Stimulated activated CD8-positive, alpha-beta memory T cell treated with anti-CD3 and anti-CD28 coated beads, Interleukin-2, amount 100 ng/mL, for 48 hours (primary cell): ENCODE measurements at regions not wholly inside any gene's neighbourhood (a gene's known extent, or its start where the extent isn't known, plus 50 kb on each side); places are given as distances from the start of the nearest gene placed in this dataset.
"Not testable (repeated sequence)": the region's sequence is repeated elsewhere in the genome, so short reads cannot be mapped to it uniquely, and the experiment has no call there.

ENCODE experiments used
- DNase-seq, 2 donors: peaks; one replicate each; pipeline ENCODE4 v3.0.0-alpha.2; 2020; ENCODE audit warnings: low read depth in 2 of 2

DNA sequence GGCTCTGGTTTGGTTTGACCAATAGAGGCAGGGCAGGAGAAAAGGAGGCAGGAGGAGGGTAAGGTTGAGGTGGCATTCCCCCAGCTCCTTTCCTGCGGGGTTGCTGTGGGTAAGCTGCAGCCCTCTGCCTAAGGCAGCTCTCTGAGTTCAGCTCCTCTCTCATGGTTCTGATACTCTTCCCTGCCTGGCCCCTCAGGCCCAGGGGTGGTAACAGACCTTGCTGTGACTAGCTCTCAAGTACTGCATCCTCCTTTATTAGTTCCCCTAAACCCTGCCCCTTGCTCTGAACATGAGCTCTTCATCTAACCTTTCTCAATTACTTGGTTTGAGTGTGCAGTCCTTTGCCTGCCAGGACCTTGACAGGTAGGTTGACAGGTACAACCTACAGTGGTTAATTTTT lies 205.5 kb downstream of the SLC4A3 start:
- DNase-seq = no peak

GRCh38 chr2:219835493-219835892 lies 208.1 kb downstream of the SLC4A3 start:
- DNase-seq = no peak

GRCh38 chr2:219836647-219837177 lies 209.3 kb downstream of the SLC4A3 start:
- no peak for DNase-seq

GRCh38 chr2:219844401-219845091 lies 217.1 kb downstream of the SLC4A3 start:
- no peak for DNase-seq

DNA sequence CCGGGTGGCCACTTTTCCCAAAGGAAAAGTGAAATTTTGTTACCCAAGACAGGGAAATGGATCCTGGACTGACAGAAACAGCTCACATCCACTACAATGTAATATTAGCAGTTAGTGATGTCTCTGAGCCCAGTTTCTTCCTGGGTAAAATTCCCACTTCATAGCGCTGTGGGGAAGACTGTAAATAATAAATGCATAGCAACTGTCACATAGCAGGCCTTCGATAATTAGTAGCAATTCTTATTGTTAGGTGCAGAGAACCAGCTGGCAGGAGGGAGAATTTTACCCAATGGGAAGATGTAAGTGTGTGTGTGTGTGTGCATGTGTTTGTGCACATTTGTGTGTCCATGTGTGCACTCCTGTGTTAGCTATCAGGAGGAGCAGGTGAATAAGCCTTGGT lies 221.5 kb downstream of the SLC4A3 start:
- no peak for DNase-seq

- DNase-seq = no peak
Measured at GRCh38 chr2:219851169-219851568, 223.7 kb downstream of the SLC4A3 start.

DNA sequence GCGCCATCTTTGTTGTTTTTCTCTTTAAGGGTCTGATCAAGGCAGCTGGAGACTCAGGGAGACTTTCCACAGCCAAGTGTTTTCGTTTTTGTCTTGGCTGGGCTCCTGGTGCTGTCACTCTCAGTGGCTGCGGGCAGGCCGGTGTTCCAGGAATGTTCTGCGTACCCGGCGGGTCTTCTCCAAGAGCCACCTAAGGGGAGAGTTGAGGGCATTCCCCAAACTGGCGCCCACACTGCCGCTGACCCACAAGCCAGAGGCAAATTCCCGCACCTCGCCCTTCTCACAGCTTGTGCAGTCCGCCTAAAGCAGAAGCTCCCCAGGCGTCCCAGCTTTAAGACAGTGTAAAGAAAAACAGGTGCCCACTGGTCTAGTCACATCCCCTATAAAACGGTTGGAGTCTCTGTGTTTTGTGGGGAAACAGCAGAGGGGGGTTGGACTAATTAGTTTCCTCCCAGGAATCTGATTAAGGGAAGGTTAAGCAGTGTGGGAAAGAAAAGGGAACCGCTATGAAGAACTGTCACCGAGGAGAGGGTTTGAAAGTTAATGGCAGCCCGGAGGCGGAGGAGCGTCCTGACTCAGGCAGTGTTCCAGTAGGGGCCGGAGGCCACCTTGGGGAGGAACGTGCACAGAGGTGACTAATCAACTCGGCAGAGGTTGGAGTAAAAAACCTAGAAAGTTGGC lies 224.5 kb downstream of the SLC4A3 start:
- DNase-seq = no peak

GRCh38 chr2:219852626-219853025 lies 225.2 kb downstream of the SLC4A3 start:
- no peak for DNase-seq

DNA sequence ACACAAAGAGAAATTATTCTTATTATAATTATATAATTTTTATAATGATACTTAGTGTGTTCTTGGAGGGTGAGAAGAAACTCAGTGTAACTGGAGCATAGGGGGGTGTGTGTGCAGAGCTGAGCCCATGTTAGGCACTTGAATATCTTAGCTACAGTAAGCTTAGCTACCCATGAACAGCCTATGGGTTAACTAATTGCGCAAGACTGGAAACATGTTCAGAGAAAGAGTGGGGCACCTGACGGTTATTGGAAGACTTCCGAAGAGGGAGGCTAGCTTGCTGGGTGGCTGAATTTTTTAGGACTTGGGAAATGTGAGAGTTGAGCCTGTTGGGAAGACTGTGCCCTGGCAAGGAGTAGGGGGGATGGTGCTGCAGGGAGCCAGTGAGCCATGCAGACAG lies 229.2 kb downstream of the SLC4A3 start:
- DNase-seq = no peak

GRCh38 chr2:219857751-219858150 lies 230.3 kb downstream of the SLC4A3 start:
- DNase-seq = no peak

DNA sequence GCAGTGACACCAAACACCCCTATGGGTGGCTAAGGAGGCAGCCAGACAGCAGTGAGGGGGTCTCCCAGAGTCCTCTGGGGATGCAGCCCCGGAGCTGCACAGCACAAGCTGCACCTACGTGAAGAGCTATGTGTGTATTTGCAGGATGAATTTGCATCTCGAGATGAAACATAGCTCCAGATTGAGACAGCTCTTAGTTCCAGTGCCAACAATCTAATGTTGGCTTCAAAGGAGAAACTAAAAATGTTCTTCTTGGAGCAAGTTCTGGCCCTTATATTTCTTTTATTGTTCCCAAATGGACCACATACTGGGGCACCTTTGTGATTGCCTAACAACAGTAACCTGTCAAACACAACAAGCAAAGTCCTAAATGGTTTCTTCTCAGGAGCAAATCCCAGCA lies 233.9 kb downstream of the SLC4A3 start:
- no peak for DNase-seq

GRCh38 chr2:219864154-219864553 lies 236.7 kb downstream of the SLC4A3 start:
- no peak for DNase-seq

- no peak for DNase-seq
Measured at GRCh38 chr2:219868635-219869034, 241.2 kb downstream of the SLC4A3 start.

- DNase-seq = no peak
Measured at GRCh38 chr2:219870041-219870440, 242.6 kb downstream of the SLC4A3 start.

DNA sequence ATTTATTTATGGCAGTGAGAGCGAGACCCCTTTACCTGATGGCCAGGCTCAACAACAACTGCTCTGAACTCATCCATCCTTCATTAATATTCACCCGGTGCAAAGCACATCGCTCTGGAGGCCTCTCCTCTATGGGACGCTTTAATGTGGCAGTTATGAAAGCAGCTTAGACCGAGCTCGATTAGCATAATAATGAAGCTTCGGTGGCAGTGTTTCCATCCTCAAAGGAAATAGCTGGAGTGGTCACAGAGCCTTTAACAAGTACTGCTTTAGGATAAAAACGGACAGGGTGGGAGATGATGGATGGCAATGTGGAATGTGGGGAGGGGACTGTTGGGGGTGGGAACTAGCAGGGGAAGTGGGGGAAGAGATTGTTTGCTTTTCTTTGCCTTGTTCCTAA lies 243.9 kb downstream of the SLC4A3 start:
- DNase-seq = no peak

DNA sequence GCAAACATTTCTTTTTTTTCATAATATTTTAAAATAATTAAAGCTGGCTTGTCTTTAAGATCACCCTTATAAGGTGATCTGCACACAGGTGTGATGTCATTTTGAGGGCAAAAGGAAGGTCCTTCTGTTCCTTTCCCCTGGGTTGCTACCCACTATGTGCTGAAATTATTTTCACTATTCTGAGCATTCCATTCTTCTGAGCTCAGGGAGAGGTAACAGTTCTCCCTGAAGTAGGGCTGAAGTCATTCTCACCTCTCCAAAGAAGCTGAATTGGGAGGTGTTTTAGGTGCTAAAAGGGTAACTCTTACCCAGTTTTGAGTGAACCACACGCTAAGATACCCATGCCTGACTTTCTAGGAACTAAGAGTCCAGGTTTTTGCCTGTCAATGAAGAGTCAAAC lies 247.6 kb downstream of the SLC4A3 start:
- DNase-seq = no peak

- not testable (repeated sequence) for DNase-seq
Measured at GRCh38 chr2:219875986-219876385, 248.6 kb downstream of the SLC4A3 start.

GRCh38 chr2:219876931-219877330 lies 249.5 kb downstream of the SLC4A3 start:
- DNase-seq = no peak

- no peak for DNase-seq
Measured at GRCh38 chr2:219877728-219878127, 250.3 kb downstream of the SLC4A3 start.

DNA sequence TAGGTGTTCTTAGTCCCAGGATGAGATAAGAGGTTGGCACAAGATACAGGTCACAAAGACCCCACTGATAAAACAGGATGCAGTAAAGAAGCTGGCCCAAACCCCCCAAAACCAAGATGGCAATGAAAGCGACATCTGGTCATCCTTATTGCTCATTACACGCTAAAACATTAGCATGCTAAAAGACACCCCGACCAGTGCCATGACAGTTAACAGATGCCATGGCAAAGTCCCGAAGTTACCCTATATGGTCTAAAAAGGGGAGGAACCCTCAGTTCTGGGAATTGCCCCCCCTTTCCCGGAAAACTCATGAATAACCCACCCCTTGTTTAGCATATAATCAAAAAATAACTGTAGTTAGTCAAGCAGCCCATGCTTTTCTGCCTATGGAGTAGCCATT lies 251.1 kb downstream of the SLC4A3 start:
- DNase-seq = no peak

DNA sequence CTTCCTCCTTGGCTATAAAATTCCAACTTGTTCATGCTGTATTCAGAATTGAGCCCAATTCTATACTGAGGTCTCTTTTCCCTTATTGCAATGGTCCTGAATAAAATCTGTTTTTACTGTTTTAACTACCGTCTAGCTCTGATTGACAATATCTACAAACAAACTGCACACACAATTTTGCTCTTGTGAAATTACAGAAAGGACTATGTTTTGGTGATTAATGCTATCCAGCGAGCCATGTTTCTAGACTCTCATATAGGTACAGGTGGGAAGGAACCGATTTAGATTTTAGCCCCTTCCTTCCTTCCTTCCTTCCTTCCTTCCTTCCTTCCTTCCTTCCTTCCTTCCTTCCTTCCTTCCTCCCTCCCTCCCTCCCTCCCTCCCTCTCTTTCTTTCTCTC lies 254.4 kb downstream of the SLC4A3 start:
- no peak for DNase-seq

DNA sequence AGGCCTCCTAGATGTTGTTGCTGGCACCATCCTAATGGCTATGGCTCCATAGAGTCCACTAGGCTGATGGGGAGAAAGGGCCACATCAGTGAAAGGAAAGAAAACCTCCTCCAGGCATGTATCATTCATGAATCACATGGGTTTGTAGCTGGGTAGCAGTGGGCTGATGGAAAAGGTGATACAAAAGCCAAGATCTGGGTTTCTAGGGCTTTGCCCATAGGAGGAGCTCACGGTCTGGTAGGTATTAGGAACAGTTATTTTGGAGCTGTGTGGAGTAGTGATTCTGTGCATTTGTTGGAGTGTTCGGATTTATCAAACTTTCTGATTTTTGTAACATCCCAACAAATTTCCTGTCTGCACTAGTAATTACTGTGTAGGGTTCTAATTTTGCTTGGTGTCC lies 259.2 kb downstream of the SLC4A3 start:
- no peak for DNase-seq

GRCh38 chr2:219887870-219888269 lies 260.4 kb downstream of the SLC4A3 start:
- no peak for DNase-seq
